B cell (primary cell): ENCODE measurements at regions not wholly inside any gene's neighbourhood (a gene's known extent, or its start where the extent isn't known, plus 50 kb on each side); places are given as distances from the start of the nearest gene placed in this dataset.

Source experiments
- ATAC-seq: fragments of 200-7000 bp; cut with Tn5 transposase; one replicate; pipeline ENCODE4 v1.10.0; 2021; ENCODE audit warnings: low read depth, mild to moderate bottlenecking, moderate number of reproducible peaks, moderate library complexity
- CTCF ChIA-PET: fragments of 350-600 bp; sonication (Branson Sonifier 250); formaldehyde crosslinking; loops from one replicate; lab custom pipeline; 2021; ENCODE audit warnings: antibody characterized with exemption, inconsistent platforms; lab: Charles Lee
- POLR2A ChIA-PET: fragments of 350-600 bp; sonication (Branson Sonifier 250); formaldehyde crosslinking; loops from one replicate; lab custom pipeline; 2021; ENCODE audit warnings: antibody characterized with exemption; lab: Charles Lee
- DNase-seq: peaks from one replicate; pipeline ENCODE4 v3.0.0; 2013
- H2AFZ ChIP-seq: 2 replicates; pipeline ENCODE4 v1.6.1; 2012; ENCODE audit warnings: mild to moderate bottlenecking, low read depth, low read length; ENCODE audit not compliant: insufficient read depth, poor library complexity, severe bottlenecking
- H3K27ac ChIP-seq, 2 donors: 1 replicate in 1 of 2; 2 replicates in 1 of 2; pipeline ENCODE4 v1.5.1; 2012 to 2013; ENCODE audit warnings: low read length in 2 of 2, mild to moderate bottlenecking in 2 of 2, moderate library complexity in 1 of 2
- H3K27me3 ChIP-seq, 4 experiments: fragments of 200-600 bp in 1 of 4; sonication (generic) in 1 of 4; replicated peaks in 1 of 4; 1 replicate in 2 of 4; 2 replicates in 2 of 4; pipeline versions ENCODE4 v1.6.1 to v1.7.0; 2013 to 2016; ENCODE audit warnings: low read length in 3 of 4, mild to moderate bottlenecking in 2 of 4, mixed read lengths in 1 of 4, moderate library complexity in 1 of 4; ENCODE audit not compliant: insufficient read depth in 4 of 4, control insufficient read depth in 3 of 4; ENCODE audit errors: control extremely low read depth in 1 of 4
- H3K36me3 ChIP-seq, 2 experiments: replicated peaks in 1 of 2; 1 replicate in 1 of 2; 2 replicates in 1 of 2; pipeline versions ENCODE4 v1.6.1 to v1.7.1; 2013; ENCODE audit warnings: low read length in 1 of 2; ENCODE audit not compliant: insufficient read depth in 2 of 2, control insufficient read depth in 1 of 2; ENCODE audit errors: control extremely low read depth in 1 of 2, extremely low read depth in 1 of 2
- H3K4me1 ChIP-seq, 2 donors: fragments of 200-600 bp in 1 of 2; sonication (generic) in 1 of 2; 1 replicate in 1 of 2; 2 replicates in 1 of 2; pipeline versions ENCODE4 v1.5.1 to v1.6.1; 2013 to 2017; ENCODE audit warnings: low read length in 2 of 2; ENCODE audit not compliant: control insufficient read depth in 2 of 2, insufficient read depth in 2 of 2
- H3K4me2 ChIP-seq: replicated peaks from 2 replicates; pipeline ENCODE3; 2012; ENCODE audit warnings: mild to moderate bottlenecking, low read depth, low read length; ENCODE audit not compliant: poor library complexity, severe bottlenecking
- H3K4me3 ChIP-seq, 5 experiments: fragments of 200-600 bp in 1 of 5; sonication (generic) in 1 of 5; 1 replicate in 3 of 5; 2 replicates in 2 of 5; pipeline versions ENCODE4 v1.5.1 to v1.7.0; 2011 to 2016; ENCODE audit warnings: low read length in 4 of 5, mild to moderate bottlenecking in 4 of 5, low read depth in 2 of 5, control low read depth in 1 of 5, moderate library complexity in 1 of 5; ENCODE audit not compliant: insufficient read depth in 1 of 5; ENCODE audit errors: control extremely low read depth in 1 of 5, extremely low read depth in 1 of 5
- H3K79me2 ChIP-seq: fragments of 200-600 bp; sonication (generic); one replicate; pipeline ENCODE4 v1.6.0; 2016; ENCODE audit warnings: low read length; ENCODE audit not compliant: control insufficient read depth, insufficient read depth
- H3K9ac ChIP-seq: fragments of 200-600 bp; sonication (generic); 2 replicates; pipeline ENCODE4 v1.6.1; 2017; ENCODE audit warnings: mild to moderate bottlenecking, low read length, moderate library complexity
- H3K9me3 ChIP-seq, 3 donors: one replicate each; pipeline versions ENCODE4 v1.6.1 to v1.7.1; 2013; ENCODE audit warnings: low read length in 2 of 3; ENCODE audit not compliant: control insufficient read depth in 2 of 3, insufficient read depth in 1 of 3; ENCODE audit errors: control extremely low read depth in 1 of 3
- H4K20me1 ChIP-seq: 2 replicates; pipeline ENCODE4 v1.6.0; 2012; ENCODE audit warnings: mild to moderate bottlenecking, low read length; ENCODE audit not compliant: insufficient read depth, control insufficient read depth, poor library complexity, severe bottlenecking
- H3K27ac Mint-ChIP-seq: one replicate; pipeline ENCODE4 v1.8.0; 2021; ENCODE audit warnings: mixed read lengths
- H3K27me3 Mint-ChIP-seq: one replicate; pipeline ENCODE4 v1.8.0; 2021; ENCODE audit warnings: mixed read lengths
- H3K4me1 Mint-ChIP-seq: one replicate; pipeline ENCODE4 v1.8.0; 2021; ENCODE audit warnings: mixed read lengths
- H3K4me3 Mint-ChIP-seq: one replicate; pipeline ENCODE4 v1.8.0; 2021; ENCODE audit warnings: mixed read lengths
- H3K9me3 Mint-ChIP-seq: one replicate; pipeline ENCODE4 v1.8.0; 2022; ENCODE audit warnings: mixed read lengths; ENCODE audit not compliant: insufficient read depth
- CTCF ChIP-seq: fragments of 200-600 bp; IDR thresholded peaks from one replicate; pipeline ENCODE4 v1.8.0; 2022; ENCODE audit warnings: antibody characterized with exemption, mild to moderate bottlenecking
- EZH2 ChIP-seq: IDR thresholded peaks from 2 replicates; pipeline ENCODE4 v1.6.1; 2012; ENCODE audit warnings: borderline replicate concordance, low read depth, mild to moderate bottlenecking, moderate library complexity, low read length; ENCODE audit not compliant: insufficient read depth, poor library complexity, severe bottlenecking
- WGBS: methylation state at CpG from one replicate; pipeline ENCODE4 v1.1.5; 2013; ENCODE audit warnings: missing lambda C conversion rate; ENCODE audit not compliant: insufficient coverage; 5-methylcytosine and 5-hydroxymethylcytosine counted together
- intact Hi-C: fragments of 100-400 bp; cut with micrococcal nuclease; formaldehyde crosslinking; loops from one replicate; pipeline ENCODE4 v1.10.0; 2022

- no peak overlapping the region for H2AFZ ChIP-seq
- TF ChIP-seq EZH2: no peak
- no peak for TF ChIP-seq CTCF
- Mint-ChIP-seq H3K27ac (no peak overlapping the region), H3K4me1 (peaks cover 4% of the 10 kb centered on the region), H3K27me3 (peaks cover 4% of the 10 kb centered on the region), H3K9me3 (no peaks in the 10 kb centered on the region), H3K4me3 (no peak overlapping the region)
- H3K27me3 ChIP-seq: no peaks in the 10 kb centered on the region
- ATAC-seq (no peak), DNase-seq (no peak)
- H3K4me3 ChIP-seq: no peak overlapping the region
- H3K36me3 ChIP-seq: no peaks in the 10 kb centered on the region
- no peak overlapping the region for H3K9ac ChIP-seq
- no peaks in the 10 kb centered on the region for H3K79me2 ChIP-seq
- no peak overlapping the region for H3K27ac ChIP-seq
- no peaks in the 10 kb centered on the region for H3K9me3 ChIP-seq
- no peak overlapping the region for H3K4me2 ChIP-seq
- ChIA-PET POLR2A (no interaction called here), CTCF (no interaction called here)
- 83% methylated on average over 2 of the region's 3 CpGs for WGBS
- no peaks in the 10 kb centered on the region for H3K4me1 ChIP-seq
- no peaks in the 10 kb centered on the region for H4K20me1 ChIP-seq
- intact Hi-C loops: loop anchor here (10.0 kb wide), 2 partner anchors 986 to 1186 kb away; no protein-coding TSS in a partner anchor
Observed at GRCh38 chr5:155948576-155948975, 378.4 kb upstream of the SGCD start.

- Histone ChIP-seq H3K4me3 (no peak overlapping the region), H4K20me1 (no peaks in the 10 kb centered on the region), H2AFZ (no peak overlapping the region), H3K27ac (no peak overlapping the region), H3K4me1 (no peaks in the 10 kb centered on the region), H3K4me2 (no peak overlapping the region), H3K79me2 (no peaks in the 10 kb centered on the region), H3K36me3 (no peaks in the 10 kb centered on the region), H3K9me3 (no peaks in the 10 kb centered on the region), H3K9ac (no peak overlapping the region), H3K27me3 (no peaks in the 10 kb centered on the region)
- Mint-ChIP-seq H3K27ac (no peak overlapping the region), H3K27me3 (peaks cover 8% of the 10 kb centered on the region), H3K9me3 (no peaks in the 10 kb centered on the region), H3K4me1 (no peaks in the 10 kb centered on the region), H3K4me3 (no peak overlapping the region)
- POLR2A ChIA-PET: no interaction called here
- intact Hi-C loops: no loop called here
- no peak for DNase-seq
- TF ChIP-seq EZH2 (no peak), CTCF (no peak)
- 67% methylated on average over 6 of the region's 7 CpGs for WGBS
- CTCF ChIA-PET: no interaction called here
- ATAC-seq: no peak
Observed at GRCh38 chr5:155952486-155953089, 374.4 kb upstream of the SGCD start.
